ENCODE measurements at regions not wholly inside any gene's neighbourhood (a gene's known extent, or its start where the extent isn't known, plus 50 kb on each side); places are given as distances from the start of the nearest gene placed in this dataset.

GRCh38 chr7:24492576-24492975, 80.7 kb upstream of the PALS2 start:
- TF ChIP-seq CTCF (IDR thresholded peaks at IDR 0.05), result no peak
- TF ChIP-seq POLR2A (IDR thresholded peaks at IDR 0.05), result no peak
